ENCODE measurements at regions not wholly inside any gene's neighbourhood (a gene's known extent, or its start where the extent isn't known, plus 50 kb on each side); places are given as distances from the start of the nearest gene placed in this dataset.

DNA sequence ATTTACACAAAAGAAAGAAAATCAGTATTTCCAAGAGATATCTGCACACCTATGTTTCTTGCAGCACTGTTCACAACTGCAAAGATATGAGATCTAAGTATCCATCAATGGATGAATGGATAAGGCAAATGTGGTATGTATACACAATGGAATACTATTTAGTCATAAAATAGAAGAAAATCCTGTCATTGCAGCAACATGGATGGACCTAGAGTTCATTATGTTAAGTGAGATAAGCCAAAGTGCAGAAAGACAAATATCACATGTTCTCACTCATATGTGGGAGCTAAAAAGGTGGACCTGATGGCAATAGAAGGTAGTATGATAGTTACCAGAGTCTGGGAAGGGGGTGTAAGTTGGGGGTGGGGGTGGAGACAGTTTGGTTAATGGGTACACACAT lies 1171.6 kb downstream of the SORCS1 start:
- ChIA-PET POLR2A (no interaction called here), CTCF (no interaction called here)
- Mint-ChIP-seq H3K4me3 (ENCODE audit: unreplicated experiment) (no peak overlapping the region), H3K27me3 (ENCODE audit: insufficient read depth, unreplicated experiment) (no peaks in the 10 kb centered on the region), H3K27ac (ENCODE audit: unreplicated experiment) (no peak overlapping the region), H3K36me3 (ENCODE audit: insufficient read depth, unreplicated experiment) (no peaks in the 10 kb centered on the region), H3K9me3 (ENCODE audit: unreplicated experiment) (no peaks in the 10 kb centered on the region), H3K4me1 (ENCODE audit: low read depth, unreplicated experiment) (peaks cover 9% of the 10 kb centered on the region)
- intact Hi-C loops (cut with micrococcal nuclease; ENCODE audit: unreplicated experiment): no loop called here
- H3K36me3 ChIP-seq (ENCODE audit: control insufficient read depth, insufficient read depth, low read length): no peaks in the 10 kb centered on the region
- H3K9me3 ChIP-seq: 0 out of 2 replicates have a peak, but pooled peaks cover 5% of the 10 kb centered on the region
- no peaks in the 10 kb centered on the region for H3K27me3 ChIP-seq (replicated peaks; ENCODE audit: control insufficient read depth, insufficient read depth, low read length)
- no peak for TF ChIP-seq CTCF (IDR thresholded peaks at IDR 0.05; ENCODE audit: insufficient read depth in 1 of 2, low read depth in 1 of 2, low read length in 1 of 2, severe bottlenecking in 1 of 2, unreplicated experiment in 1 of 2)
- no peak overlapping the region for H3K4me3 ChIP-seq (ENCODE audit: low read depth, low read length)
- DNase-seq: no peak
- no TSS peak for BruUV-seq (replicated peaks)
- H3K4me1 ChIP-seq: no peaks in the 10 kb centered on the region; the same call in 1 of the 2 replicates

- no TSS peak for BruUV-seq (replicated peaks)
- Histone ChIP-seq H3K4me3 (ENCODE audit: low read depth, low read length) (no peak overlapping the region), H3K27me3 (replicated peaks; ENCODE audit: control insufficient read depth, insufficient read depth, low read length) (no peaks in the 10 kb centered on the region), H3K36me3 (ENCODE audit: control insufficient read depth, insufficient read depth, low read length) (no peaks in the 10 kb centered on the region), H3K9me3 (0 out of 2 replicates have a peak, but pooled peaks cover 5% of the 10 kb centered on the region), H3K4me1 (no peaks in the 10 kb centered on the region; the same call in 1 of the 2 replicates)
- CTCF ChIA-PET: no interaction called here
- Mint-ChIP-seq H3K27ac (ENCODE audit: unreplicated experiment) (no peak overlapping the region), H3K4me3 (ENCODE audit: unreplicated experiment) (no peak overlapping the region), H3K36me3 (ENCODE audit: insufficient read depth, unreplicated experiment) (no peaks in the 10 kb centered on the region), H3K27me3 (ENCODE audit: insufficient read depth, unreplicated experiment) (no peaks in the 10 kb centered on the region), H3K9me3 (ENCODE audit: unreplicated experiment) (no peaks in the 10 kb centered on the region), H3K4me1 (ENCODE audit: low read depth, unreplicated experiment) (peaks cover 9% of the 10 kb centered on the region)
- intact Hi-C loops (cut with micrococcal nuclease; ENCODE audit: unreplicated experiment): no loop called here
- POLR2A ChIA-PET: no interaction called here
- no peak for TF ChIP-seq CTCF (IDR thresholded peaks at IDR 0.05; ENCODE audit: insufficient read depth in 1 of 2, low read depth in 1 of 2, low read length in 1 of 2, severe bottlenecking in 1 of 2, unreplicated experiment in 1 of 2)
- no peak for DNase-seq
These were observed 1174.0 kb downstream of the SORCS1 start for GRCh38 chr10:105990529-105990928.

- no TSS peak for BruUV-seq (replicated peaks)
- Histone ChIP-seq H3K9me3 (0 out of 2 replicates have a peak, but pooled peaks cover 5% of the 10 kb centered on the region), H3K4me3 (ENCODE audit: low read depth, low read length) (no peak overlapping the region), H3K4me1 (no peaks in the 10 kb centered on the region; the same call in 1 of the 2 replicates), H3K36me3 (ENCODE audit: control insufficient read depth, insufficient read depth, low read length) (no peaks in the 10 kb centered on the region), H3K27me3 (replicated peaks; ENCODE audit: control insufficient read depth, insufficient read depth, low read length) (no peaks in the 10 kb centered on the region)
- no peaks in the 10 kb centered on the region for H3K36me3 Mint-ChIP-seq (ENCODE audit: insufficient read depth, unreplicated experiment)
- no peak for TF ChIP-seq CTCF (IDR thresholded peaks at IDR 0.05; ENCODE audit: insufficient read depth in 1 of 2, low read depth in 1 of 2, low read length in 1 of 2, severe bottlenecking in 1 of 2, unreplicated experiment in 1 of 2)
- H3K4me3 Mint-ChIP-seq (ENCODE audit: unreplicated experiment): no peak overlapping the region
- ChIA-PET POLR2A (no interaction called here), CTCF (no interaction called here)
- no peak for DNase-seq
- intact Hi-C loops (cut with micrococcal nuclease; ENCODE audit: unreplicated experiment): no loop called here
- H3K27me3 Mint-ChIP-seq (ENCODE audit: insufficient read depth, unreplicated experiment): no peaks in the 10 kb centered on the region
- H3K27ac Mint-ChIP-seq (ENCODE audit: unreplicated experiment): no peak overlapping the region
- no peaks in the 10 kb centered on the region for H3K9me3 Mint-ChIP-seq (ENCODE audit: unreplicated experiment)
- peaks cover 9% of the 10 kb centered on the region for H3K4me1 Mint-ChIP-seq (ENCODE audit: low read depth, unreplicated experiment)
These were observed 1174.5 kb downstream of the SORCS1 start for GRCh38 chr10:105989995-105990394.

Measured in Caco-2 (cell line).